SK-MEL-5 (cell line): ENCODE measurements at regions not wholly inside any gene's neighbourhood (a gene's known extent, or its start where the extent isn't known, plus 50 kb on each side); places are given as distances from the start of the nearest gene placed in this dataset.

Source experiments
- DNase-seq: peaks from one replicate; pipeline ENCODE4 v3.0.0-alpha.2; 2016; ENCODE audit warnings: low read depth, low spot score
- in situ Hi-C: cut with HindIII; loops from 2 replicates; pipeline ENCODE4 v1.10.0; 2016; ENCODE audit warnings: low sequenced_read_pairs, high pct_unique_total_duplicates, low pct_unique_long_range_greater_than_20kb

- DNase-seq: no peak
- in situ Hi-C loops: no loop called here
These were observed 88.9 kb upstream of the TPRG1 start for GRCh38 chr3:189082666-189083427.

- in situ Hi-C loops: no loop called here
- no peak for DNase-seq
These were observed 87.2 kb upstream of the TPRG1 start for GRCh38 chr3:189084620-189085019.

DNA sequence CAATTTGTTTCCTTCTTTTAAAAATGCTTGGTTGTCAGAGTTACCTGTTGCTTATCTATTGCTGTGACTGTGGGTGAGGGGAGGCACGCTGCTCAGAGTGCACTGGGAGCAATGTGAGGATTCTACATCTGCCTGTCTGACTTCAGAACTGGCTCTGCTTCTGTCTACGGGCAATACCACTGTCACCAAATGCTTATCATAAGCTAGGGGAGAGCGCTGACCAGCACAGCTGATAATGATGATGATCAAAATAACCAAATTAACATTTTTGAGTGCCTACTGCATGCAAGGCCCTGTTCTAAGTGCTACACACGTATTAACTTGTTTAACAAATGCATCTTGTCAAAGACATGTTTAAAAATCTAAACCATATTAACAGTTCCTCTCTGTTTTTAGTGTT, 79.2 kb upstream of the TPRG1 start:
- in situ Hi-C loops: no loop called here
- DNase-seq: no peak

DNA sequence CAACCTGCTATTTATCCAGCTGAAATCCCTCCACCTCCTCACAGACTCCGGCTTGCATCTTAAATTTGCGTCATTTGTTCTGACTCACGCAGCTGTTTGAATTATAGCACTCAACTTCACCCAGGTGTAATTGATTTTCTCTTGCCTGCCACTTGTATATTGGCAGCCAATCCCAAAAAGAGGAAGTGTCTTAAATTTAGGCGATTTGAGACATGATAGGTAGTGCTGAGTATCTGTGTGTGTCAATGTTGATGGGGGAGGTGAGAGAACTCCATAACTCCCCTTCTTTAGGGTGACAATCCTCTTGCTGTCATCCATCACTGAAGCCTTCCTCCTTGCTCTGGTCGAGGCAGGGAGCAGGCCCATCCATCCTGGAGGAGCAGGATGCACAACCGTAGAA, 77.2 kb upstream of the TPRG1 start:
- no peak for DNase-seq
- in situ Hi-C loops: no loop called here

- in situ Hi-C loops: no loop called here
- no peak for DNase-seq
These were observed 75.7 kb upstream of the TPRG1 start for GRCh38 chr3:189096092-189096491.

DNA sequence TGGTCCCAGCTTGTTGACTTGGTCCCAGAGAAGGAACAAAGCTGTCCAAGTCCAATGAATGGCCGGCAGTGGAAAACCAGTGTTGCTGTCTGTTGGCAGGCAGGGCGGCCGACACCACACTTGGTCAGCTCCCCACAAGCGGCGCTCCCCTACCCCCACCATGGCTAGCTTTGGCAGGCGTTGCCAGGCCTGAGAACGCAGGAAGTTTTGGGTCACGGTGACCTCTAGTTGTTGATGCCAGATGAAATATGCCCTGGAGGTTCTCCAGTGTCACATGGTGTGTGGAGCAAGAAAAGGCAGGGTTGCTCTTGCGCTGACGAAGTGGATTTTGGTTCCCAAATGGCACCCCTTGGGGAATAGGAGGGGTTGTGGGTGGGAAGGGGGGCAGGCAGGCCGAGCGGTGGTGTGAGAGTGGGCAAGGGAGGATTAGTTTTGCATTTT, 72.7 kb upstream of the TPRG1 start:
- in situ Hi-C loops: no loop called here
- DNase-seq: no peak

GRCh38 chr3:189099505-189100290, 72.1 kb upstream of the TPRG1 start:
- in situ Hi-C loops: no loop called here
- no peak for DNase-seq

DNA sequence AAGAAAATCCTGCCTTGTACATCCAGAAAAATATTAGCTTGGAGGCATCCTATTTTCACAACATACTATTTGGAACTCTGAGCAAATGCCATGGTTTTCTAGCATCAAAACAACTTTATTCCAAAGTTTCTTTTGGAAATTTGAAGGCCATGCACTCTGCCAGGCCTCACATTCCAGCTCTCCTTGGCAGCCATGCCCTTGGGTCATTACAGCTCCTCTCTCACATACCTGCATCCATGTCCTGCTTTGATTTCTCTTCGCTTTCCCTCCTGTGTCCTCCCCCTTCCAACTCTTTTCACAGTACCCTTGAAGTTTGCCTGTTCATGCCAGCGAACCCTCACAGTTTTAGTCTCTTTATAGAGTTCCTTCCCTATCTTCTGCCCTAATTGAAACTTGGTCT, 70.9 kb upstream of the TPRG1 start:
- no peak for DNase-seq
- in situ Hi-C loops: no loop called here

- in situ Hi-C loops: no loop called here
These were observed 70.2 kb upstream of the TPRG1 start for GRCh38 chr3:189101594-189101993.

GRCh38 chr3:189103208-189103607, 68.6 kb upstream of the TPRG1 start:
- in situ Hi-C loops: no loop called here
- DNase-seq: no peak

More at GRCh38 chr3:189101594-189101993, 70.2 kb upstream of the TPRG1 start:
- DNase-seq: no peak

- no peak for DNase-seq
- in situ Hi-C loops: no loop called here
These were observed 63.7 kb upstream of the TPRG1 start for GRCh38 chr3:189108067-189108466.

- DNase-seq: no peak
- in situ Hi-C loops: no loop called here
These were observed 63.0 kb upstream of the TPRG1 start for GRCh38 chr3:189108735-189109134.

- no peak for DNase-seq
- in situ Hi-C loops: no loop called here
These were observed 62.6 kb upstream of the TPRG1 start for GRCh38 chr3:189109145-189109544.

DNA sequence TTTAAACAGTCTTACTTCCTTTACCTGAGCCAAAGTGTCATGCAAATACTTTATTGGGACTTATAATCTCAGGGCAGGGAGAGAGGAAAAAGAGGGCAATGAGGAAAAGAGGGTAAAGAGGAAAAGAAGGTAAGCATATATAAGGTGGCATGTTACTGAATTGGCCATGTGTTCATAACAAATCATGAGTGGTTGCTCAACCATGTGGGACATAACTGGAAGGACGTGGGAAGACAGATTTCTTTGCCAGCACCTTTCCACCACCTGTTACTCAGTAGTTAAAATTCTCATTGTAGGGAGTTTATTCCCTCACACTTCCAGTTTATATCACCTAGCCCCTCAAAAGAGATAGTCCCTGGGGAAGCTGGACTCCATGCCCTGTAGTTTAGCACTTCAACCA, 54.7 kb upstream of the TPRG1 start:
- no peak for DNase-seq

GRCh38 chr3:189118896-189119295, 52.9 kb upstream of the TPRG1 start:
- no peak for DNase-seq
- in situ Hi-C loops: no loop called here

More for the DNA sequence above, 54.7 kb upstream of the TPRG1 start:
- in situ Hi-C loops: no loop called here

GRCh38 chr3:189119950-189120349, 51.8 kb upstream of the TPRG1 start:
- in situ Hi-C loops: no loop called here
- DNase-seq: no peak

GRCh38 chr3:189121092-189121491, 50.7 kb upstream of the TPRG1 start:
- DNase-seq: no peak
- in situ Hi-C loops: no loop called here
